Kidney tubule cell (primary cell): ENCODE measurements at regions not wholly inside any gene's neighbourhood (a gene's known extent, or its start where the extent isn't known, plus 50 kb on each side); places are given as distances from the start of the nearest gene placed in this dataset.

Experiments
- DNase-seq: peaks from one replicate; pipeline ENCODE4 v3.0.0-alpha.2; 2018; ENCODE audit warnings: low spot score

- DNase-seq, result no peak
Measured at GRCh38 chr12:130216031-130216430, 53.8 kb downstream of the FZD10 start.

- no peak for DNase-seq
Measured at GRCh38 chr12:130218682-130219081, 56.4 kb downstream of the FZD10 start.

- no peak for DNase-seq
Measured at GRCh38 chr12:130219929-130220705, 57.9 kb downstream of the FZD10 start.

- no peak for DNase-seq
Measured at GRCh38 chr12:130220706-130221100, 58.4 kb downstream of the FZD10 start.

GRCh38 chr12:130222519-130223218 lies 60.4 kb downstream of the FZD10 start:
- DNase-seq, result no peak

- DNase-seq, result no peak
Measured at GRCh38 chr12:130223767-130224244, 61.5 kb downstream of the FZD10 start.

GRCh38 chr12:130224613-130225012 lies 62.3 kb downstream of the FZD10 start:
- DNase-seq, result no peak

- no peak for DNase-seq
Measured at GRCh38 chr12:130225347-130225746, 63.1 kb downstream of the FZD10 start.

- DNase-seq, result no peak
Measured at GRCh38 chr12:130226126-130226525, 63.9 kb downstream of the FZD10 start.

- no peak for DNase-seq
Measured at GRCh38 chr12:130226771-130227170, 64.5 kb downstream of the FZD10 start.

GRCh38 chr12:130227641-130228040 lies 65.4 kb downstream of the FZD10 start:
- DNase-seq, result no peak

GRCh38 chr12:130236446-130236845 lies 74.2 kb downstream of the FZD10 start:
- DNase-seq, result no peak

- no peak for DNase-seq
Measured at GRCh38 chr12:130240831-130241590, 78.7 kb downstream of the FZD10 start.

GRCh38 chr12:130242506-130242905 lies 80.2 kb downstream of the FZD10 start:
- no peak for DNase-seq

GRCh38 chr12:130245251-130245650 lies 83.0 kb downstream of the FZD10 start:
- no peak for DNase-seq

- no peak for DNase-seq
Measured at GRCh38 chr12:130246560-130246959, 84.3 kb downstream of the FZD10 start.

- no peak for DNase-seq
Measured at GRCh38 chr12:130247634-130248237, 85.5 kb downstream of the FZD10 start.

GRCh38 chr12:130249376-130249775 lies 87.1 kb downstream of the FZD10 start:
- no peak for DNase-seq

GRCh38 chr12:130251236-130251780 lies 86.4 kb upstream of the PIWIL1 start:
- no peak for DNase-seq

GRCh38 chr12:130253866-130254265 lies 83.8 kb upstream of the PIWIL1 start:
- peak; percentile 32 for DNase-seq

- no peak for DNase-seq
Measured at GRCh38 chr12:130254461-130255276, 83.0 kb upstream of the PIWIL1 start.
